ENCODE measurements at regions not wholly inside any gene's neighbourhood (a gene's known extent, or its start where the extent isn't known, plus 50 kb on each side); places are given as distances from the start of the nearest gene placed in this dataset.

DNA sequence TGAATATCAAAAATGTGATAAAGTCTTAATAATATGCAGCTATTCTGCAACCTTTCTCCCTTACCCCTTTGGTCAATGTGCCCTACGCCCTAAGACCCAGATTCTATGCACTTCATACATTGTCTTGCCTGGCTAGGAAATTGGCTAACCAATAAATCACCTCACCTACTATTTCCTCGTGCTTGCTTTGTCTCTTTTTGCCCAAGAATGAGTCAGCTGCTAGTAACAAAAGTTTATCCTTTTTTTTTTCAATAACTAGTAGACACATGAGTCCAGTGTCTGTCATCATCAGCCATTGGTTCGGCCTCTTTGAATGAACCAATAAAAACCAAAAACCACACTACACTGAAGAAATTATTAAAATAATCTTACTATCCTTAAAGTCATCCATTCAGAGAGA is 387.1 kb downstream of the PPP3CA start:
- H3K36me3 Mint-ChIP-seq (ENCODE audit: unreplicated experiment) = no peaks in the 10 kb centered on the region
- H3K27ac Mint-ChIP-seq (ENCODE audit: unreplicated experiment) = no peak overlapping the region
- no peaks in the 10 kb centered on the region for H3K9me3 Mint-ChIP-seq (ENCODE audit: unreplicated experiment)
- peaks cover 10% of the 10 kb centered on the region for H3K4me1 Mint-ChIP-seq (ENCODE audit: low read depth, unreplicated experiment)
- TF ChIP-seq, protein P1, sequence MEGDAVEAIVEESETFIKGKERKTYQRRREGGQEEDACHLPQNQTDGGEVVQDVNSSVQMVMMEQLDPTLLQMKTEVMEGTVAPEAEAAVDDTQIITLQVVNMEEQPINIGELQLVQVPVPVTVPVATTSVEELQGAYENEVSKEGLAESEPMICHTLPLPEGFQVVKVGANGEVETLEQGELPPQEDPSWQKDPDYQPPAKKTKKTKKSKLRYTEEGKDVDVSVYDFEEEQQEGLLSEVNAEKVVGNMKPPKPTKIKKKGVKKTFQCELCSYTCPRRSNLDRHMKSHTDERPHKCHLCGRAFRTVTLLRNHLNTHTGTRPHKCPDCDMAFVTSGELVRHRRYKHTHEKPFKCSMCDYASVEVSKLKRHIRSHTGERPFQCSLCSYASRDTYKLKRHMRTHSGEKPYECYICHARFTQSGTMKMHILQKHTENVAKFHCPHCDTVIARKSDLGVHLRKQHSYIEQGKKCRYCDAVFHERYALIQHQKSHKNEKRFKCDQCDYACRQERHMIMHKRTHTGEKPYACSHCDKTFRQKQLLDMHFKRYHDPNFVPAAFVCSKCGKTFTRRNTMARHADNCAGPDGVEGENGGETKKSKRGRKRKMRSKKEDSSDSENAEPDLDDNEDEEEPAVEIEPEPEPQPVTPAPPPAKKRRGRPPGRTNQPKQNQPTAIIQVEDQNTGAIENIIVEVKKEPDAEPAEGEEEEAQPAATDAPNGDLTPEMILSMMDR (IDR thresholded peaks at IDR 0.05; ENCODE audit: partially characterized antibody, unreplicated experiment) = no peak
- no peak for DNase-seq
- no peak overlapping the region for H3K4me3 Mint-ChIP-seq (ENCODE audit: unreplicated experiment)
- no peaks in the 10 kb centered on the region for H3K27me3 Mint-ChIP-seq (ENCODE audit: unreplicated experiment)

DNA sequence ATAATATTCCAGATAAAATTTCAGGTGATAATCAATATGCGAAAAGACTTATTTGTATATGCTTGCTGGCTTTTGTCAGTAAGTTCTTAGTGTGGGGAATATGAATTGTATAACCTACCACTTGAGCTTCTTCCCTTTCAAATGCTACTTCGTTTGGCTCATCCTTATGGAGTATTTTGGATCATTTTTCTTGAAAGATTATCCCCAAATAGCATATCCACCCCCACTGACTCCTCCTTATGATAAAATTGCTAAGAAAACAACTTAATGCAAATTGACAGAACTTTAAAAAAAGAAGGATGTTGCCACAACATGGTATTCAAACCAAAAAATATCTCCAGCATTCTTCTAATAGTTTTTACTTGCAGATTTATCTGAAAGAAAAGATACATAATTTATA is 393.3 kb downstream of the PPP3CA start:
- Mint-ChIP-seq H3K4me1 (ENCODE audit: low read depth, unreplicated experiment) (peaks cover 3% of the 10 kb centered on the region), H3K27me3 (ENCODE audit: unreplicated experiment) (no peaks in the 10 kb centered on the region), H3K4me3 (ENCODE audit: unreplicated experiment) (no peak overlapping the region), H3K9me3 (ENCODE audit: unreplicated experiment) (no peaks in the 10 kb centered on the region), H3K27ac (ENCODE audit: unreplicated experiment) (no peak overlapping the region), H3K36me3 (ENCODE audit: unreplicated experiment) (no peaks in the 10 kb centered on the region)
- no peak for DNase-seq
- TF ChIP-seq, protein P1 (IDR thresholded peaks at IDR 0.05; ENCODE audit: partially characterized antibody, unreplicated experiment) = no peak

DNA sequence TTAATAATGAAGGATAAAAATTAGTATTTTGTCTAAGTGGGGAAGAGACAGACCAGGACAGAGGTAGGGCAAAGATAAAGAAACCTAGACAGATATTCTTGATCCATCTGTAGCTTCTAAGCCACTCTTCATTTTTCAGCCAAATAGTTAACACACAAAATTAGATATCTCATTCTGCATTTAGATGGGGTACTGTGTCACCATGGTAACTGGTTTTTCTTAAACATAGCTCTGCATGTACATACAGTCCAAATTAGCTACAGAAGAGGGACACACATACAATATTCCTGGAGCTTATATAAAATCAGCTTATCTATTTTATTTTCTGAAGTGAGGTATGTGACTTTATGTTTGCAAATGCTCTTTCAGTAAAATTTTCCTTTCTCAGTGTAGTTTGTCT is 393.7 kb downstream of the PPP3CA start:
- H3K4me3 Mint-ChIP-seq (ENCODE audit: unreplicated experiment) = no peak overlapping the region
- no peak for DNase-seq
- TF ChIP-seq, protein P1 (IDR thresholded peaks at IDR 0.05; ENCODE audit: partially characterized antibody, unreplicated experiment) = no peak
- H3K27ac Mint-ChIP-seq (ENCODE audit: unreplicated experiment) = no peak overlapping the region
- no peaks in the 10 kb centered on the region for H3K27me3 Mint-ChIP-seq (ENCODE audit: unreplicated experiment)
- no peaks in the 10 kb centered on the region for H3K36me3 Mint-ChIP-seq (ENCODE audit: unreplicated experiment)
- H3K9me3 Mint-ChIP-seq (ENCODE audit: unreplicated experiment) = no peaks in the 10 kb centered on the region
- no peaks in the 10 kb centered on the region for H3K4me1 Mint-ChIP-seq (ENCODE audit: low read depth, unreplicated experiment)

DNA sequence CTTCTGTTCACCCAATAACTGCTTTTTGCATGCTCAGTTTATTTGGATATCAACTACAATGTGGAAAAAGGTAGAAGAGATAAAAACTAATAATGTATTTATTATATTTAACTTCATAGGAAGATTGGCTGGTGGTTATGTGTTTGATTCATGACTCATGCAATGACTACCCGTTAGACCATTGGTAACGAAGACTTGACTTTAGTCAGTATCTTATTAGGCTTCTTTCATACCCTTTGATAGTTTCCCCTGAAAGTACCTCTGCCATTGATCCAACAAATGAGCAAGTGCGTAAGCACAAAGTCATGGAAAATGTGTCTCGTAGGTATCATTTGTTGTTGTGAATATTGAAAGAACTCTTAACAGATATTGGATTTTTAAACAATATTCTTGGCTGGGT is 394.7 kb downstream of the PPP3CA start:
- H3K27ac Mint-ChIP-seq (ENCODE audit: unreplicated experiment) = no peak overlapping the region
- TF ChIP-seq, protein P1 (IDR thresholded peaks at IDR 0.05; ENCODE audit: partially characterized antibody, unreplicated experiment) = no peak
- H3K4me1 Mint-ChIP-seq (ENCODE audit: low read depth, unreplicated experiment) = no peaks in the 10 kb centered on the region
- H3K9me3 Mint-ChIP-seq (ENCODE audit: unreplicated experiment) = no peaks in the 10 kb centered on the region
- H3K36me3 Mint-ChIP-seq (ENCODE audit: unreplicated experiment) = no peaks in the 10 kb centered on the region
- no peaks in the 10 kb centered on the region for H3K27me3 Mint-ChIP-seq (ENCODE audit: unreplicated experiment)
- DNase-seq = no peak
- H3K4me3 Mint-ChIP-seq (ENCODE audit: unreplicated experiment) = no peak overlapping the region

DNA sequence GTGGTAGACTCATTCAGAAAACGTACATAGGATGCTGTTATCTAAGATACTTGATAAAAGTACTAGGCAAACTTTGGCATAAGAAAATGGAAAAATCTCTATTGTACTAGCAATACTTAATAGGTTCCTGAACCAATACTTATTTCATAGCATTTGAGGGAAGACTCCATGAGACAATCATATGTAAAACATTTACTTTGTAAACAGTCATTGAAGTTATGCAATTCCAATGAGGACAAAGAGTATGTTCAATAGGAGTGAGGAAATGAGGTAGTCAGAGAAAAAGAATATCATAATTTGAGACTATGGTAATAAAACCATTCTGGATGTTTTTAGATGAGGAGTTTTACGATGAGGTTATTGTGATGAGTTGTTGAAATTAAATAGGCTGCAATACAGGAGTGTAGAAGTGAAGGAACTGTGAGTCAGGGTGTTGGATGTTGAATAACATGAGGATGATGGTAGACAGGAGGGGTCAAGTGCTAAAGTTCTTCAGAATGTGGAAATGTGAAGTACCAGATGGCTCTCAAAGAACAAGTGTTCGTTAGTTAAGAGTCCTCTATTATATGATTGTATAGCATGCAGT is 397.9 kb downstream of the PPP3CA start:
- Mint-ChIP-seq H3K9me3 (ENCODE audit: unreplicated experiment) (no peaks in the 10 kb centered on the region), H3K27me3 (ENCODE audit: unreplicated experiment) (no peaks in the 10 kb centered on the region), H3K4me1 (ENCODE audit: low read depth, unreplicated experiment) (no peaks in the 10 kb centered on the region), H3K36me3 (ENCODE audit: unreplicated experiment) (no peaks in the 10 kb centered on the region), H3K27ac (ENCODE audit: unreplicated experiment) (no peak overlapping the region), H3K4me3 (ENCODE audit: unreplicated experiment) (no peak overlapping the region)
- TF ChIP-seq, protein P1 (IDR thresholded peaks at IDR 0.05; ENCODE audit: partially characterized antibody, unreplicated experiment) = no peak
- no peak for DNase-seq

Data from glutamatergic neuron (in vitro differentiated cells).